Occipital lobe (tissue), 2 donors: ENCODE measurements at regions not wholly inside any gene's neighbourhood (a gene's known extent, or its start where the extent isn't known, plus 50 kb on each side); places are given as distances from the start of the nearest gene placed in this dataset. TPM values are rescaled to one million over a fixed set of nuclear protein-coding genes. Genes with fewer than 3 reads are reported as not detected.
"Not testable (repeated sequence)": the region's sequence is repeated elsewhere in the genome, so short reads cannot be mapped to it uniquely, and the experiment has no call there.

Source experiments
- DNase-seq: peaks from one replicate; lab custom pipeline; 2025; lab: John Stamatoyannopoulos, UW
- small RNA-seq: library from RNA; depleted of rRNA; stranded (forward); fragments of <200 nt; gene quantifications from one replicate; pipeline ENCODE3, GENCODE V24; 2014

DNA sequence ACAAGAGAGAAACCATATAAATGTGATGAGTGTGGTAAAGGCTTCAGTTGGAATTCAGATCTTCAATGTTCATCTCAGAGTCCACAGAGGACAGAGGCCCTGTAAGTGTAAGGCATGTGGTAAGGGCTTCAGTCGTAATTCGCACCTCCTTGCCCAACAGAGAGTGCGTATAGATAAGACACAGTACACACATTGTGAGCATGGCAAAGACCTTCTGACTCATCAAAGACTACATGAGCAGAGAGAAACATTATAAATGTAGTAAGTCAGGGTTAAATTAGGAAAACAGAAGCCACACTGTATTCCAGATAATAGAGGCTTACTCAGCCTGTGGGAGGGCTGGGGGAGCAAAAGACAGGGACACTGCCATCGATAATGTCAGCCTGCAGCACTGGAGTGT, 98.1 kb upstream of the GPR39 start:
- DNase-seq: not testable (repeated sequence)

GRCh38 chr2:132324005-132324404, 92.6 kb upstream of the GPR39 start:
- not testable (repeated sequence) for DNase-seq

DNA sequence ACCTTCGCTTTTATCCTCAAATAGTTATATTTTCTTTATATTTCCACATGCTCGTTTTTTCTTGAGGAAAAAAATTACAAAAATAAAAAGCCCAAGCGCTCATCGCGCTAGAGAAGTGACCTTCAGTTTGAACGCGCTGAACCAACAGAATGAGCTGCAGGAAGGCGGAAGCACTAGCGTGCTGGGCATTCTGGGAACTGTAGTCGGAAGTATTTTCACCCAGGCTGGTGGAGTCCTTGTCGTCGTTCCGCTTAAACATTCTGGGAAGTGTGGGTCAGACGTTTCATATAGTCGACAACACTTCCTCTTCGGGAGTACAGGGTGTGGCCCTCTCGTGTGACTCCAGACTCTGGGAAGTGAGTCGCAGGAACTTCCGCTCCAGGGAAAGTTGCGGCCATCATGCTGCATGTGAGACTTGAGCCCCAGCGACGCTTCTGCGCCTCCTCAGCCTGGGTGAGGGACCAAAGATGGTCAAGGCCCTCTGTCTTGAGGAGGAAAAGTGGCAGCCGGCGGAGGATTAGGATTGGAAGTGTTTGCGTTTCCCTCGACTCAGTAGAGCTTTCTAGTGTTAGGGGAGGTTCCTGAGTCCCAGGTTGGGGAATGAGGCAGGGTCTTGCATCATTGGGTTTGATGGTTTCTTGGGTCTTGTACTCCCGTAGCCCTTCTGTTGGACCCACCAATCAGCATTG, 84.1 kb upstream of the GPR39 start:
- DNase-seq: not testable (repeated sequence)

- DNase-seq: not testable (repeated sequence)
These were observed 79.5 kb upstream of the GPR39 start for GRCh38 chr2:132337135-132337534.

GRCh38 chr2:132337844-132338243, 78.8 kb upstream of the GPR39 start:
- DNase-seq: not testable (repeated sequence)

DNA sequence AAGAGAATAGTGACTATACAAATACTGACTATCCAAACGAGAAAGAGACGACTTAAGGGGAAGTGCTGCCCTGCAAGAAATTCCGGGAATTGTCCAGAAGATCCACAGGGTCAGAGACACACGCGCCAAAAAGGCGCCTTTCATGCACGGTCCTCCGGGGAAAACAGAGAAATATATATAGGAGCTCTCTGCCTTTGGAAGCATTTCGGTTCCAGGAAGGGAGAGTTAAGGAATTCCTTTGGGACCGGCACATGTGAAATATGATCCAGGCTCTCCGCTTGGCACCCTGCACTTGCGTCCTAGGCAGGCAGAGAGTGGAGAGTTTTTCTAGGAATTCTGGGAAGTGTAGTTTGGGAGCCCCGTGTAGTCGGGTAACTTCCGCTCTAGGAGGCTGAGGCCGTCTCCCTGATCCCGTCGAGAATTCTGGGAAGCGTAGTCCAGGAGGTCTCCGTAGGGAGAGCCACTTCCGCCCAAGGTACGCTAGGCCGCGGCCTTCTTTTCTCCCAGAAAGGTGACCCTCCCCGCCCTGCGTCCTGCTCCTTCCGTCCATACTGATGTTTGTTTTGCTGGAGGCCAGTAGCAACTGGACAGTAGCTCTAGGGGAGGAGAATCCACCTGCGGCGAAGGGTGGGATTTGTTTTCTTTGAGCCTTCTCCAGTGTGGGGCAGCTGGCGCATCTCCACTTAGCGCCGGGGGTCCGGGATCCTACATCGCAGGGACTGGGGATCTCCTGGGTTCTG, 69.4 kb upstream of the GPR39 start:
- peak; percentile 76 for DNase-seq

DNA sequence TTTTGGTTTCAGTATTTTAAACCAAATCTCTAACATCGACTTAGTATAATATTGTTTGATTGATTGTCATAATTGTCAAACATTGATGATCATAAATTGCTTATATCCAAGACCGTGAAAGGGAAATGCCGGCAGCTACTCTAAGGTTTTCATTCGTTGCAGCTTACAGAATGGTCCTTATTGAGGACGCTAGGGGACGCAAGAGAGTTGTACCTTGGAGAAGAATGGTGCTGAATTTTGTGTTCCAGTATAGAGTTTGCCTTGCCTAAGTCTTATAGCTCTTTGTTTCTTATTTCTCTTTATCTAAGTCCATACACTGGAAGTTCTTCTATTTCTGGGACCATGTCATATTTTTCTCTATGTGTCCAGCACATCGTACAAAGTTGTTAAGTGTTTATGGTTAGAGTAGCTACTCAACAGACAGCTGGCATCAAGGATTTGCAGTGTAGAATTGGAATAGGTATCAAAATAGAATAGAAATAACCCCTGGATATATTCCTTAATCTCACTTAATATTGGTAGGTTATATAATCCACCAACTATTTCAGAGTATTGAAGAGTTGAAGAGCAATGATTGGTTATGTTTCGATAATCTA, 67.4 kb upstream of the GPR39 start:
- peak; percentile 7 for DNase-seq

- DNase-seq: not testable (repeated sequence)
These were observed 64.9 kb upstream of the GPR39 start for GRCh38 chr2:132351668-132352067.

DNA sequence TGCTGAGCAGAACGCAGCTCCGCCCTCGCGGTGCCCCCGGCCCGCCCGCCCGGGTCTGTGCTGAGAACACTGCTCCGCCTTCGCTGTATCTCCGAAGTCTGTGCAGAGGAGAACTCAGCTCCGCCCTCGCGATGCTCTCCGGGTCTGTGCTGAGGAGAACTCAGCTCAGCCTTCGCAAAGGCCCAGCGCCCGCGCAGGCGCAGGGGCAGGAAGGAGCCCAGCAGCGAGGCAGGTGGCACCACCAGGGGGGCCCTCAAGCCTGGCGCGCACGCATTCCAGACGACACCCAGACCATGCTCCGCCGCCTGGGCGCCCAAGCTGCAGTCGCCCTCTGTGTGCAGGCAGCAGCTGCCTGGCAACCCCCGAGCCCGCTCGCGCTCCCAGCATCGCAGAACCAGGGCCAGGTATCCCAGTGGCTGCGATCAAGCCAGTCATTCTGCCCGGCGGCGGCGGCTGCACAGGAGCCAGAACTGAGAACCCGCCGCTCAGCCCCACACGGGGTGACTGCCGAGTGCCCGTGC, 64.1 kb upstream of the GPR39 start:
- DNase-seq: peak; percentile 75

GRCh38 chr2:132353380-132353779, 63.2 kb upstream of the GPR39 start:
- DNase-seq: not testable (repeated sequence)

DNA sequence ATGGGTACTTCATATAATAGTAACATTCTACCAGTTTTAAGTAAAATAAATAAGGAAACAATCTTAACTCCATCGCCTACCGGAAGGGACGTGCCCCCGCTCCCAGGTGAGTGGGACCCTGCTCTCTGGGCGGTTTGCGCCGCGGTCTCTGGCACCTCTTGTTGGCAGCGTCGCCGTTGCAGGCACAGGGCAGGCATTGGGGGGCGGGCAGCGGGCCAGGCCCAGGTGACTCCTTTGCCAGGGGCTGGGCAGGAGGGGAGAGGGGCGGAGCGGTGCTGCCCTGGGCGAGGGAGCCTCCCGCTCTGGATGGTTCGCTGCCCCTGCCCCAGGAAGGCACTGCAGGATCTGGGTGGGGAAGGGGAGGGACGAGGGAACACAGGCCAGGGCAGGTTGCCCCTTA, 55.6 kb upstream of the GPR39 start:
- DNase-seq: not testable (repeated sequence)

DNA sequence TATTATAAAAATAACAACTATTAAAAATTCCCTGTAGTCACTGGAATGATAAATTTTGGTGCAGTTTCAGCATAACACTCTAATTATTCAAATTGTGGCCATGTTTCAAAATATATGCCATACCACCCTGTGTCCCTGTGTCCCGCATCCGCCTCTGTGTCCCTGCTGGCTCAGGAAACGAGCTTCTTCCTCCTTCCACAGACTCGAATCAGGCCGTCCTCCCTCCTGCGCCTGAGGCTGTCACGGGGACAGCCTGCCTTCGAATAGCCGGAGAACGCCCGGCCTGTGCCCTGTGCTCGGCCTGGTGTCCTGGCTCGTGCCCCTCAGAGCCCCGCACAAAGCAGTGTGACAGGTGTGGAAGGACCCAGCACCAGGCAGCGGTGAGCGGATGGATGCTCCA, 55.1 kb upstream of the GPR39 start:
- DNase-seq: not testable (repeated sequence)

- DNase-seq: not testable (repeated sequence)
These were observed 53.3 kb upstream of the GPR39 start for GRCh38 chr2:132363352-132363751.

GRCh38 chr2:132365963-132366362, 50.6 kb upstream of the GPR39 start:
- not testable (repeated sequence) for DNase-seq

DNA sequence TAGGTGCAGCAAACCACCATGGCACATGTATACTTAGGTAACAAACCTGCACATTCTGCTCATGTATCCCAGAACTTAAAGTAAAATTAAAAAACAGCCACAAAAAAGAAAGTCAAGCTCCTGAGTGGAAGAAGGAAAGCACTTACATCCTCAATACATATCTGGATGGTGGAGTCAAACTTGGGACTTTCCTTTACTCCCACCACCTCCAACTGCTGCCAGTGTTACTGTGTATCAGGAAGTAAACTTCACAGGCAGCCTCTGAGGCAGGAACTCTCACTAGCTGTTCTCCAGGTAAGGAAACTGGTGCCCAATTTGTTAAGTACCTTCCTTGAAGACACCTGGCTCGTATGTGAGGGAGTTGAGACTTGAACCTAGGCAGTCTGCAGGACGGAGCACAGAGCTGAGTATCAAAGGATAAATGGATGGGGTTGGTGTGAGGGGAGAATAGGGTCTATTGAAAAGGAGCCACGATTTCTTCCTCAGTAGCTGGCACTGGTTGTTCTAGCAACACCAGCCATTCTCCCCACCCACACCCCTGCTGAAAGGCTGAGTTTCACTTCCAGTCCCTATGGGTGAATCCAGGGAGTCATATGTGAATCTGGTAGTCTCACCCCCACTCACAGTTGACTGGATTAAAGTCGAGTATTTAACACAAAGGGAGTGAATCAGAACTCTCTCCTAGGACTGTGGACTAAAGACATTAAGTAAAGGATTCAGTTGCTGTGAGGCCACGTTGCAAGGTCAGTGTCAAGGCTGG, 50.0 kb upstream of the GPR39 start:
- DNase-seq: no peak

Small RNA genes lying in the stretch of these regions (small RNA-seq; reads per million reads assigned to genes)
- gene MIR663B (not detected), gene RNA5-8SP5 (not detected)
